ENCODE measurements at regions not wholly inside any gene's neighbourhood (a gene's known extent, or its start where the extent isn't known, plus 50 kb on each side); places are given as distances from the start of the nearest gene placed in this dataset.

GRCh38 chr2:30037016-30037415 is 109.8 kb upstream of the YPEL5 start:
- TF ChIP-seq CTCF (IDR thresholded peaks at IDR 0.05) (no peak), EP300 (IDR thresholded peaks at IDR 0.05) (no peak)

All from esophagus muscularis mucosa (tissue), 3 donors.